HCT116 (cell line): ENCODE measurements at regions not wholly inside any gene's neighbourhood (a gene's known extent, or its start where the extent isn't known, plus 50 kb on each side); places are given as distances from the start of the nearest gene placed in this dataset.

Experiments
- ATAC-seq: fragments of 200-7000 bp; cut with Tn5 transposase; 2 replicates; pipeline ENCODE4 v1.9.1; 2020; ENCODE audit warnings: mild to moderate bottlenecking, moderate library complexity
- BruUV-seq: library from RNA; stranded (reverse); fragments of 400-500 nt; replicated peaks from 2 replicates; lab custom pipeline; 2021; lab: Mats Ljungman, UMichigan
- CTCF ChIA-PET: fragments of 300-600 bp; sonication (Branson Sonifier 250); formaldehyde crosslinking; loops from one replicate; lab custom pipeline; 2021; ENCODE audit warnings: antibody characterized with exemption; lab: Charles Lee
- POLR2A ChIA-PET: fragments of 300-600, 350-600 bp; sonication (Branson Sonifier 250); formaldehyde crosslinking; loops from one replicate; lab custom pipeline; 2021; ENCODE audit warnings: antibody characterized with exemption; lab: Charles Lee
- RAD21 ChIA-PET, 2 experiments: fragments of 300-600 bp; sonication (Branson Sonifier 250); formaldehyde crosslinking; loops; one replicate each; lab custom pipeline; 2023; ENCODE audit warnings: low total read pairs in 2 of 2; ENCODE audit not compliant: uncharacterized antibody in 2 of 2, unreplicated experiment in 2 of 2, low non-redundant PET in 1 of 2; lab: Charles Lee
- DNase-seq: peaks from one replicate; pipeline ENCODE4 v3.0.0-alpha.2; 2010; ENCODE audit warnings: low read depth, low spot score
- H2AFZ ChIP-seq: fragments of 200-600 bp; shearing (Covaris generic), sonication (generic); 2 replicates; pipeline ENCODE4 v1.6.1; 2017; ENCODE audit warnings: low read depth, mixed run types, mixed read lengths, antibody characterized with exemption, low read length; ENCODE audit not compliant: poor library complexity, severe bottlenecking
- H3K27ac ChIP-seq: 2 replicates; pipeline ENCODE4 v1.5.1; 2012; ENCODE audit warnings: low read depth, low read length
- H3K27me3 ChIP-seq: fragments of 200-600 bp; sonication (generic); 2 replicates; pipeline ENCODE4 v1.6.1; 2016; ENCODE audit warnings: mixed run types, low read length, mixed read lengths; ENCODE audit not compliant: insufficient read depth
- H3K36me3 ChIP-seq, 2 experiments: fragments of 200-500 bp in 1 of 2; fragments of 200-600 bp in 1 of 2; sonication (Bioruptor generic) in 1 of 2; sonication (generic) in 1 of 2; 2 replicates each; pipeline versions ENCODE4 v1.5.1 to v1.6.1; 2014 to 2016; ENCODE audit warnings: low read length in 2 of 2, inconsistent platforms in 1 of 2, mixed read lengths in 1 of 2, mixed run types in 1 of 2; ENCODE audit not compliant: insufficient read depth in 2 of 2, control insufficient read depth in 1 of 2
- H3K4me1 ChIP-seq, 2 experiments: fragments of 200-600 bp in 1 of 2; sonication (generic) in 1 of 2; 2 replicates each; pipeline versions ENCODE4 v1.5.1 to v1.6.1; 2012 to 2017; ENCODE audit warnings: low read length in 2 of 2, inconsistent platforms in 1 of 2, mild to moderate bottlenecking in 1 of 2, mixed read lengths in 1 of 2, mixed run types in 1 of 2, moderate library complexity in 1 of 2; ENCODE audit not compliant: insufficient read depth in 2 of 2, control insufficient read depth in 1 of 2
- H3K4me2 ChIP-seq: fragments of 200-600 bp; sonication (generic); 2 replicates; pipeline ENCODE4 v1.6.1; 2017; ENCODE audit warnings: mixed run types, low read length, mixed read lengths
- H3K4me3 ChIP-seq, 2 experiments: fragments of 200-600 bp in 1 of 2; sonication (generic) in 1 of 2; replicated peaks in 1 of 2; 2 replicates each; pipeline ENCODE4 v1.5.1; 2011 to 2016; ENCODE audit warnings: low read length in 2 of 2, control low read depth in 1 of 2, low read depth in 1 of 2, mild to moderate bottlenecking in 1 of 2, mixed read lengths in 1 of 2, mixed run types in 1 of 2
- H3K79me2 ChIP-seq: fragments of 200-600 bp; sonication (generic); 2 replicates; pipeline ENCODE4 v1.6.1; 2017; ENCODE audit warnings: mild to moderate bottlenecking, mixed run types, low read length, moderate library complexity, mixed read lengths; ENCODE audit not compliant: insufficient read depth
- H3K9ac ChIP-seq: fragments of 200-600 bp; sonication (generic); 2 replicates; pipeline ENCODE4 v1.6.1; 2016; ENCODE audit warnings: low read length, mixed read lengths
- H3K9me2 ChIP-seq: fragments of 200-600 bp; sonication (generic), shearing (Covaris generic); 2 replicates; pipeline ENCODE4 v1.6.1; 2017; ENCODE audit warnings: mixed run types, mild to moderate bottlenecking, moderate library complexity; ENCODE audit not compliant: insufficient read depth
- H3K9me3 ChIP-seq, 2 experiments: fragments of 200-500 bp in 1 of 2; fragments of 200-600 bp in 1 of 2; sonication (Bioruptor generic) in 1 of 2; sonication (generic) in 1 of 2; 2 replicates each; pipeline ENCODE4 v1.6.1; 2014 to 2017; ENCODE audit warnings: low read length in 2 of 2, mixed read lengths in 2 of 2, inconsistent platforms in 1 of 2, low read depth in 1 of 2, mild to moderate bottlenecking in 1 of 2, mixed run types in 1 of 2, moderate library complexity in 1 of 2; ENCODE audit not compliant: control insufficient read depth in 1 of 2, insufficient read depth in 1 of 2
- H4K20me1 ChIP-seq: fragments of 200-600 bp; sonication (generic), shearing (Covaris generic); 2 replicates; pipeline ENCODE4 v1.6.1; 2017; ENCODE audit warnings: mixed run types, mild to moderate bottlenecking, moderate library complexity; ENCODE audit not compliant: insufficient read depth
- CBX3 ChIP-seq: IDR thresholded peaks from 2 replicates; pipeline ENCODE4 v1.6.1; 2012; ENCODE audit warnings: low read depth
- CEBPB ChIP-seq: IDR thresholded peaks from 2 replicates; pipeline ENCODE4 v1.6.1; 2012; ENCODE audit warnings: low read depth
- CTCF ChIP-seq, 3 experiments: fragments of 200-600 bp in 1 of 3; sonication (generic) in 1 of 3; IDR thresholded peaks in 2 of 3; conservative IDR thresholded peaks in 1 of 3; 2 replicates each; pipeline ENCODE4 v1.5.1; 2012 to 2017; ENCODE audit warnings: low read depth in 2 of 3, low read length in 2 of 3, antibody characterized with exemption in 1 of 3, borderline replicate concordance in 1 of 3, control low read depth in 1 of 3, mild to moderate bottlenecking in 1 of 3, mixed read lengths in 1 of 3, mixed run types in 1 of 3, moderate library complexity in 1 of 3; ENCODE audit not compliant: insufficient read depth in 1 of 3
- EGR1 ChIP-seq: IDR thresholded peaks from 2 replicates; pipeline ENCODE4 v1.6.1; 2012; ENCODE audit warnings: low read depth
- ELF1 ChIP-seq: IDR thresholded peaks from 2 replicates; pipeline ENCODE4 v1.6.1; 2012; ENCODE audit warnings: low read depth, borderline replicate concordance
- RAD21 ChIP-seq: IDR thresholded peaks from 2 replicates; pipeline ENCODE4 v1.6.1; 2012; ENCODE audit warnings: low read depth, mild to moderate bottlenecking
- SIN3A ChIP-seq: IDR thresholded peaks from 2 replicates; pipeline ENCODE4 v1.6.1; 2012; ENCODE audit warnings: low read depth
- SP1 ChIP-seq: IDR thresholded peaks from 2 replicates; pipeline ENCODE4 v1.6.1; 2012; ENCODE audit warnings: low read depth
- intact Hi-C: fragments of 100-400 bp; cut with micrococcal nuclease; formaldehyde crosslinking; loops from 2 replicates; pipeline ENCODE4 v1.10.0; 2022

- no peak for TF ChIP-seq SIN3A
- no peak for TF ChIP-seq ELF1
- TF ChIP-seq CEBPB = no peak
- TF ChIP-seq SP1 = no peak
- no peak for TF ChIP-seq RAD21
- TF ChIP-seq EGR1 = no peak
- TF ChIP-seq CBX3 = no peak
- no peak for TF ChIP-seq CTCF (IDR thresholded peaks at IDR 0.05 in 2 of 3, conservative IDR thresholded peaks at IDR 0.05 in 1 of 3; ENCODE audit: borderline replicate concordance in 1 of 3, insufficient read depth in 1 of 3, low read depth in 2 of 3, low read length in 2 of 3)
- TF ChIP-seq, all 23 proteins: peak for 0
- Histone ChIP-seq H3K36me3 (no peaks in the 10 kb centered on the region), H3K79me2 (no peaks in the 10 kb centered on the region), H3K9me3 (no peaks in the 10 kb centered on the region), H3K4me3 (no peak overlapping the region), H3K9me2 (no peaks in the 10 kb centered on the region), H3K4me2 (no peak overlapping the region), H3K4me1 (peaks cover 0 to 10% of the 10 kb centered on the region in 2 experiments; a peak in 2 of 4 replicates), H4K20me1 (no peaks in the 10 kb centered on the region), H3K27ac (no peak overlapping the region), H2AFZ (no peak overlapping the region), H3K27me3 (no peaks in the 10 kb centered on the region), H3K9ac (no peak overlapping the region)
- no TSS peak for BruUV-seq
- ChIA-PET POLR2A (no interaction called here), CTCF (no interaction called here), RAD21 (no interaction called here)
- intact Hi-C loops = no loop called here
- ATAC-seq (no peak), DNase-seq (no peak)
Observed at GRCh38 chr6:120214088-120214499, 864.5 kb upstream of the MAN1A1 start.
